G401 (cell line): ENCODE measurements at regions not wholly inside any gene's neighbourhood (a gene's known extent, or its start where the extent isn't known, plus 50 kb on each side); places are given as distances from the start of the nearest gene placed in this dataset.
"Not testable (repeated sequence)": the region's sequence is repeated elsewhere in the genome, so short reads cannot be mapped to it uniquely, and the experiment has no call there.

Source experiments
- DNase-seq: peaks from one replicate; pipeline ENCODE4 v3.0.0-alpha.2; 2015; ENCODE audit warnings: low spot score
- in situ Hi-C: cut with HindIII; loops from 2 replicates; pipeline ENCODE4 v1.10.0; 2016; ENCODE audit warnings: low sequenced_read_pairs, mixed read lengths

GRCh38 chr10:129199826-129200225, 267.2 kb upstream of the MGMT start:
- in situ Hi-C loops = no loop called here
- no peak for DNase-seq

GRCh38 chr10:129203819-129204218, 263.2 kb upstream of the MGMT start:
- in situ Hi-C loops = no loop called here
- DNase-seq = no peak

- in situ Hi-C loops = no loop called here
- DNase-seq = no peak
These were observed 259.7 kb upstream of the MGMT start for GRCh38 chr10:129207297-129207696.

GRCh38 chr10:129210876-129211275, 256.2 kb upstream of the MGMT start:
- DNase-seq = no peak
- in situ Hi-C loops = no loop called here

- in situ Hi-C loops = no loop called here
These were observed 253.8 kb upstream of the MGMT start for GRCh38 chr10:129213256-129213655.

GRCh38 chr10:129213996-129214395, 253.0 kb upstream of the MGMT start:
- DNase-seq, in situ Hi-C loops: not testable (repeated sequence)

More at GRCh38 chr10:129213256-129213655, 253.8 kb upstream of the MGMT start:
- DNase-seq = no peak

- in situ Hi-C loops = no loop called here
- no peak for DNase-seq
These were observed 247.7 kb upstream of the MGMT start for GRCh38 chr10:129219364-129219763.

GRCh38 chr10:129222436-129222835, 244.6 kb upstream of the MGMT start:
- DNase-seq = no peak
- in situ Hi-C loops = no loop called here

- in situ Hi-C loops = no loop called here
- DNase-seq = no peak
These were observed 243.7 kb upstream of the MGMT start for GRCh38 chr10:129223363-129223762.

- in situ Hi-C loops = no loop called here
These were observed 243.0 kb upstream of the MGMT start for GRCh38 chr10:129224065-129224464.

GRCh38 chr10:129231821-129232220, 235.2 kb upstream of the MGMT start:
- DNase-seq = no peak
- in situ Hi-C loops = no loop called here

More at GRCh38 chr10:129224065-129224464, 243.0 kb upstream of the MGMT start:
- no peak for DNase-seq

GRCh38 chr10:129233351-129234148, 233.5 kb upstream of the MGMT start:
- no peak for DNase-seq
- in situ Hi-C loops = no loop called here

GRCh38 chr10:129236274-129236691, 230.8 kb upstream of the MGMT start:
- in situ Hi-C loops = no loop called here
- DNase-seq = no peak

GRCh38 chr10:129241461-129241860, 225.6 kb upstream of the MGMT start:
- in situ Hi-C loops = no loop called here
- no peak for DNase-seq

- in situ Hi-C loops = no loop called here
- DNase-seq = no peak
These were observed 222.7 kb upstream of the MGMT start for GRCh38 chr10:129244298-129244697.

- DNase-seq = no peak
- in situ Hi-C loops = no loop called here
These were observed 222.3 kb upstream of the MGMT start for GRCh38 chr10:129244757-129245156.

- DNase-seq = no peak
- in situ Hi-C loops = no loop called here
These were observed 213.7 kb upstream of the MGMT start for GRCh38 chr10:129253161-129253864.

- in situ Hi-C loops = no loop called here
- DNase-seq = no peak
These were observed 213.2 kb upstream of the MGMT start for GRCh38 chr10:129253865-129254179.

- no peak for DNase-seq
- in situ Hi-C loops = no loop called here
These were observed 208.6 kb upstream of the MGMT start for GRCh38 chr10:129258283-129258923.

GRCh38 chr10:129259128-129259815, 207.8 kb upstream of the MGMT start:
- DNase-seq = no peak
- in situ Hi-C loops = no loop called here
